HG03135 (cell line): ENCODE measurements at regions not wholly inside any gene's neighbourhood (a gene's known extent, or its start where the extent isn't known, plus 50 kb on each side); places are given as distances from the start of the nearest gene placed in this dataset.

Source experiments
- ATAC-seq: cut with Tn5 transposase; IDR thresholded peaks from one replicate; pipeline ENCODE4 v1.9.1; 2021; ENCODE audit warnings: mild to moderate bottlenecking, moderate library complexity; ENCODE audit not compliant: unreplicated experiment

- ATAC-seq: peak; percentile 79
Measured at GRCh38 chr11:95556342-95557163, 233.0 kb downstream of the FAM76B start.

GRCh38 chr11:95556011-95556341, 233.6 kb downstream of the FAM76B start:
- no peak for ATAC-seq

- ATAC-seq: no peak
Measured at GRCh38 chr11:95554911-95555310, 234.7 kb downstream of the FAM76B start.

- ATAC-seq: no peak
Measured at GRCh38 chr11:95549301-95549700, 240.3 kb downstream of the FAM76B start.

- ATAC-seq: no peak
Measured at GRCh38 chr11:95548416-95548815, 241.2 kb downstream of the FAM76B start.

GRCh38 chr11:95547976-95548375, 241.6 kb downstream of the FAM76B start:
- no peak for ATAC-seq

- no peak for ATAC-seq
Measured at GRCh38 chr11:95547186-95547585, 242.4 kb downstream of the FAM76B start.

GRCh38 chr11:95545116-95545875, 244.3 kb downstream of the FAM76B start:
- ATAC-seq: no peak

- no peak for ATAC-seq
Measured at GRCh38 chr11:95544095-95544856, 245.3 kb downstream of the FAM76B start.

GRCh38 chr11:95542868-95543551, 246.6 kb downstream of the FAM76B start:
- ATAC-seq: no peak

- no peak for ATAC-seq
Measured at GRCh38 chr11:95541715-95542114, 247.9 kb downstream of the FAM76B start.

- no peak for ATAC-seq
Measured at GRCh38 chr11:95536047-95536690, 253.4 kb downstream of the FAM76B start.

- ATAC-seq: no peak
Measured at GRCh38 chr11:95534809-95535208, 254.8 kb downstream of the FAM76B start.

- no peak for ATAC-seq
Measured at GRCh38 chr11:95534226-95534625, 255.4 kb downstream of the FAM76B start.

GRCh38 chr11:95531116-95531515, 258.5 kb downstream of the FAM76B start:
- ATAC-seq: no peak

- ATAC-seq: no peak
Measured at GRCh38 chr11:95524314-95525036, 265.1 kb downstream of the FAM76B start.

GRCh38 chr11:95522874-95523273, 266.7 kb downstream of the FAM76B start:
- no peak for ATAC-seq

GRCh38 chr11:95521862-95522261, 267.7 kb downstream of the FAM76B start:
- no peak for ATAC-seq

GRCh38 chr11:95521133-95521542, 268.4 kb downstream of the FAM76B start:
- ATAC-seq: no peak
